ENCODE measurements at regions not wholly inside any gene's neighbourhood (a gene's known extent, or its start where the extent isn't known, plus 50 kb on each side); places are given as distances from the start of the nearest gene placed in this dataset. TPM values are rescaled to one million over a fixed set of nuclear protein-coding genes. Genes with fewer than 3 reads are reported as not detected.

GRCh38 chr12:25301798-25302197 is 51.1 kb upstream of the KRAS start:
- DNase-seq (ENCODE audit: low read depth in 2 of 3, low spot score in 2 of 3) = no peak

Small RNAs in the stretch of these regions (small RNA-seq; reads per million reads assigned to genes)
- gene AC092451.1 (not detected), gene RNU4-67P (not detected)
